Kidney epithelial cell (primary cell): ENCODE measurements at regions not wholly inside any gene's neighbourhood (a gene's known extent, or its start where the extent isn't known, plus 50 kb on each side); places are given as distances from the start of the nearest gene placed in this dataset.
"Not testable (repeated sequence)": the region's sequence is repeated elsewhere in the genome, so short reads cannot be mapped to it uniquely, and the experiment has no call there.

Source experiments
- DNase-seq: peaks from one replicate; pipeline ENCODE4 v3.0.0-alpha.2; 2010; ENCODE audit warnings: low read depth
- H3K27me3 ChIP-seq: 2 replicates; pipeline ENCODE4 v1.6.0; 2011; ENCODE audit warnings: low read length; ENCODE audit not compliant: control insufficient read depth, insufficient read depth
- H3K36me3 ChIP-seq: 2 replicates; pipeline ENCODE4 v1.5.1; 2011; ENCODE audit warnings: low read length; ENCODE audit not compliant: control insufficient read depth, insufficient read depth
- H3K4me3 ChIP-seq: 2 replicates; pipeline ENCODE4 v1.5.1; 2011; ENCODE audit warnings: low read depth, mild to moderate bottlenecking, control low read depth, low read length

DNA sequence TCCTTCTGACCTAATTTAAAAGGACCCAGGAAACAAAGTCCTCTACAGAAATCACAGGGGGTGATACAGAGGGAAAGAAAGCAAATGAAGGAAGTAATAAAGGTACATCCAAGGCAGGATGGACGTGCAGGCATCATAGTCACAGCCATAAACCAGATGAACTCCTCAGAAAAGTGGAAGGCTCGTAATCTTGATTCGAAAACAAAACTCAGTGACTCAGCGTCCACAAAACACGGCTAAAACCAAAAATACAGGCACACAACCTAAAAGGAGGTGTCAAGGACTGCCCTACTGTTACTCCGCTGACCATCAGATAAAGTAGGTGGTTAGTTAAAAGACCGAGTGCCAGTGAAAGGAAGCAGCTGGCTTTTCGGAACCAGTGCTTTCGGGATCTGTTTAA, 81.5 kb downstream of the TRIM69 start:
- H3K36me3 ChIP-seq, H3K27me3 ChIP-seq, DNase-seq, H3K4me3 ChIP-seq: not testable (repeated sequence)

DNA sequence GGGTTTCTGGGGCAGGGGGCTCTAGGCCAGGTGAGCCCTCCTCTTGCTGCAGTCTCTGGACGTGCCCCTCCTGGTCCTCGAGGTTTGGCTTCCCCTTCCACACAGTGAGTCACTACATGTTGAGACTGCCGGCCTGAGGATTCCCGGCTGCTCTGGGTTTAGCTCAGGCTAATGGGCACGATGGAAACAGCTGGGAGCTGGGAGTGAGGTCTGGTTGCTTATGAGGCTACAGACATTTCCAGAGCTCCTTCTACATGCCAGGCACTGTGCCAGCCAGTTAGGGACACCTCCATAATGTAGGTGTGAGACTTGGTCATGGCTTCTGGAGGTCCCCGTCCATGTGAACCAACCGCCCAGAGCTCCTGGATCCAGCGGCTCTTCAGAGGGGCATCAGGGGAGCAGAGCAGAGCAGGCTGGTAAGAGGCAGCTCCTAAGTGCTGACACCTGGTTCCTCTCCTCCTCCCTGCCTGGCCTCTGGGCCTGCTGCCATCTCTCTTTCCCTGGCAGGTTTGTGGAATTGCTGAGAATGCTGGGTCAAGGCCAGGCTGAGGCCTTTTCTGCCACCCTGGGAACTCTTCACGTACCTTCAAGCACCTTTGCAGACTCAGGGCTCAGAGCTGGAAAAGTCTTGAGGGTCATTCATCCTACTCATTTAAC, 83.1 kb downstream of the TRIM69 start:
- not testable (repeated sequence) for H3K27me3 ChIP-seq, DNase-seq, H3K4me3 ChIP-seq, H3K36me3 ChIP-seq

DNA sequence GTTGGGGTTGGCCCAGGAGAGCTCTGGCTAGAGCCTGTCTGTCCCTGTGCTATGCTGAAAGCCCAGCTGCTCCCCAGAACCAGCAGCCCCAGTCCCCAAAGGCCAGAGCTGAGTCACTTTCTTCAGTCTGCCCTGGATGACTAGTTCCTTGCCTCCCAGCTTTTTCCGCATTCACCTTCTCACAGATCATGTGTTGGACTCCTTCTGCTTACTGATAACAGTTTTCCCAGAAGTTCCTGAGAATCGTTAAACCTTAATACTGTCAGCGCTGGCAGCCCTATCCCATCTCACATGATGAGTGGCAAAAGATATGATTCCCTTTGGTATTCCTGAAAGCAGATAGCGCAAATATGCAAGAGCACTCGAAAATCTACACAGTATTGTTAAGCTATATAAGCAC, 84.2 kb downstream of the TRIM69 start:
- H3K36me3 ChIP-seq, H3K4me3 ChIP-seq, H3K27me3 ChIP-seq, DNase-seq: not testable (repeated sequence)

DNA sequence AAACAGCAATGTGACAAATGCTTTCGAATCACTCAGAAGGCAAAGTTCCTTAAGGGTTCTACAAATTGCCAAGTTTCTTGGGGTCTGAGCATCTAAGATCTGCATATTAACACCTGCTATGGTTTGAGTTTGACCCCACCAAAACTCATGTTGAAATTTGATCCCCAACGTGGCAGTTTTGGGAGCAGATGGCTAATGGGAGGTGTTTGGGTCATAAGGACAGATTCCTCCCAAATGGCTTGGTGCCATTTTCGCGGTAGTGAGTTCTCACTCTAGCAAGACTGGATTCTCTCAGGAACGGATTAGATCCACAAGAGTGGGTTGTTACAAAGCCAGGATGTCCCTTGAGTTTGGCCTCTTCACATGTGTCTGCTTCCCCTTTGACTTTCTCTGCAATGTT, 84.6 kb downstream of the TRIM69 start:
- DNase-seq, H3K27me3 ChIP-seq, H3K36me3 ChIP-seq, H3K4me3 ChIP-seq: not testable (repeated sequence)

DNA sequence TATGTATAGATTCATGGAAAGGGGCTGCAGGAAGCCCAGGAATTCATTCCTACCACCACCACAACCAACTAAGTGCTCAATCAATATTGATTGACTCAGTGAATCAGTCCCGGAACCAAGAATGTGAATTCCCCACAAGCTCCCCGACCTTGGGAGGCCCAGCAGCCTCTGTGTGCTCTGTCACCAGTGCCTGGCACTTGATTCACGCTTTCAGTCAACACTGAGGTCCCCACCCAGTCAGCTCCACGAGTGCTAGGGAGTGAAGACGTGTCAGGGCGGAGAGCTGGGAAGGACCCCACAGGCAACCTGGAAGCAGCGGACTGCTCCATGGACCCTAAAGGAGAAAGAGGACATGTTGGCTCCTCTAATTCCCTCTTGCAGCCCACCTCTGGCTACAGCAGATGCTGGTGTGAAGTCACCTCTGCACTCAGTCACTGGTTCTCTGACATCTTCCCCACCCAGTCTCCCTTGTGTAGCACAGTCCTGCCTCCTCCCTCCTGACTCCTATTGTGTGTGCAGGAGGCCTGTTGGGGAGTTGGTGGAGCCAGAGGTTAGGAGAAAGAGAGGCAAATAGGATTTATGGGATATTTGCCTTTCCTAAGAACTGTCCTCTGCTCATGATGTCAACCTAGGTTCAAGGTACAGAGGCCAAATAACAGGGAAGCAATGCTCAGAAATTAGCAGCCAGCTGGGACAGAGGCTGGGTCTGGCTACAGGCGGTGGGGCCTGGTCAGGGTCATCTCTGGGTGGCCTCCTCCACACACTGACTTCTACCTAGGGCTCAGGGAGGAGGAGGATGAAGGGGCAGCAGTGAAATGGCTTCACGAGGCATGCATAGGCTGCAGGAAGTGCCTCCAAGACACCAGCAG, 88.2 kb downstream of the TRIM69 start:
- not testable (repeated sequence) for H3K27me3 ChIP-seq, H3K36me3 ChIP-seq, DNase-seq, H3K4me3 ChIP-seq

DNA sequence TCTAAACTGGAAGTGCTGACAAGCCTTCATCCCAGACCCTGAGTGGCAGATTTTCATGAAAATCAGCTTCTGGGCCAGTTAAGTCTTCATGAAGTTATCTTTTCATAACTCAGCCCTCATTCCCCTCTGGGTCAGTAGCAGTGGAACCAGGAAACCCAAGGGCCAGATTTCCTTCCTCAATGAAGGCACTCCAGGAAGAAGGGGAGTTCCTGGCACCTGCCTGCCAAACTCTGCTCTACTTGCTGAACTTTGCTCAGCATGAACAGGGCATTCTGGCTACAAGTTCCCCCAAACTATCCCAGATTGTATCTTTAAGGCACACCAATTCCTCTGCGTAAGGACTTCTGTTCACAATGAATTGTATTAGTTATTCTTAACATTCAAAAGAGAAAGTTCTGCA, 90.3 kb downstream of the TRIM69 start:
- DNase-seq, H3K27me3 ChIP-seq, H3K36me3 ChIP-seq, H3K4me3 ChIP-seq: not testable (repeated sequence)

DNA sequence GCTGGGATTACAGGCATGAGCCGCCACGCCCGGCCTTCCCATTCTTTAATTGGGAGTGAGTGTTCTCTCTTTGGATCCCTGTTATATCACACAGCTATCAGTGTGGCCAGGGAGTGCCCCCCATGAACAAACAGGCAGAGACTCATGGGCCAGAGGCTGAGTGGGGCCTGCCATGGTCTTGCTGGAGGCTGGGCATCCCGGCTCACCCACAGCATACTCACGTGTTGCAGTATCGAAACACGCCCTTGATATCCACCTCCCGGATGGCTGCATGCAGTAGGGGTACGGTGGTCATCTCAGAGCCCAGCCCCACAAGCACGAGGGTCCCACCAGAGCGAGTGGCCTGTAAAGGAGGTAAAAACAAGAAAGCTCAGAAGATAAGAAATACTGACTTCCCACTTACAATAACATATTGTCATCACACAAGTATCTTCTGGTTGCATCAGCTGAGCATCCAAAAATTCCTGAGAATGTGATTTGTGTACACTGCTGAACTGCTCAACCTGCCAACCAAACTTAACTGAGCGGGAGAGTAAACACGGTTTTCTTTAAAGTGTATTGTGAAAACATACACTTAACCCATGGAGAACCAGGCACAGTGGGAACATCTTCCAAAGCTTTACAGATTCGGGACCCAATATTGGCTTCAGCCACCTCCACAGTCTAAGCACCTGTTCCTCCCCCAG, 92.0 kb downstream of the TRIM69 start:
- H3K36me3 ChIP-seq, DNase-seq, H3K4me3 ChIP-seq, H3K27me3 ChIP-seq: not testable (repeated sequence)

DNA sequence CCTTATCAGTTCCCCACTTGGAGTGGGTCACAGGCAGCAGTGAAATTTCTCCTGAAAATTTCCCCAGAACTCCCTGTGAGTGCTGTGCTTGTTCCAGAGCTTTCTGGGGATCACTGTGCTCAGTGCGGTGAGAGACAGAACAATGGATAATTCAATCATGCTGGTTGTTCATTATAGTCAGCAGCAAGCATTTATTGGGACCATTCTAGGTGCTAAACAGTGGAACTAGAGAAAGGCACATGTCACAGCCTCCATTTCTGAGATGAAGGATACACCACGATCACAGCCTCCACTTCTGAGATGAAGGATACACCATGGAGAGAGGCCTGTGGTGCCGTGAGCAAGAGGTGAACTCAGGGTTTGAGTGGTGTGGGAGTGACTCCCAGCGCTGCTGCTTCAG, 92.8 kb downstream of the TRIM69 start:
- not testable (repeated sequence) for DNase-seq

DNA sequence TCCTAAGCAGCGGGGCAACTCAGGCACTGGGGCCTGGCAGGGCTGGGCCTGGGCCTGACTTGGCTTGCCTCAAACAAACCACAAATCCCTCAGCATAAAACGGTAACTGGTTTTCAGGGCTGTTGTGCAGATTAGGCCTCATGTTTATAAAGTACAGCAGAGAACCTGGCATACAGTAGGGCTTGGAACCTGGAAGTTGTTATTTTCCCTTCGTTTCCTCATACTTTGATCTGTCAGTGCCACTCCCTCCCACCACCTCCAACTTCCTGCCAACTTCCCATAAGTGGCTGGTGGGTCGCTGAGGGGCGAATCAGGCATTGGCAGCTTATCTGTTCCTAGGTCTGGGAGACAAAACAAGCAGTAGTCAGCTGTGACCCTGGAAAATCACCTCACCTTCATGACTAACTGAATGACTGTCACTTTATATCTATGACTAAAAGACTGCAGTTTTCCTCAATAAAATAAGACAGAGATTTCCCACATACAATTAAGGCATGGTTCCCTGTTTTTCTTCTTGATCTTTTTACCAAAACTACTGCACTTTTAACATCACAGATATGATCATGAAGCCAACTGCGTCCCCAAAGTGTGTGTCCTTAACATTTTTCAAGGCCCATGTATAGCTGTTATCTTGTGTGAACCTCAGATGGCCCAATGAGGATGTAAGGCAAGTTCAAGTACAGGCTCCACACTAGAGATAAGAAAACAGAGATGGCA, 94.5 kb downstream of the TRIM69 start:
- not testable (repeated sequence) for H3K4me3 ChIP-seq, H3K27me3 ChIP-seq
- peak; percentile 21 for DNase-seq

More for the DNA sequence above, 92.8 kb downstream of the TRIM69 start:
- not testable (repeated sequence) for H3K4me3 ChIP-seq, H3K36me3 ChIP-seq, H3K27me3 ChIP-seq

DNA sequence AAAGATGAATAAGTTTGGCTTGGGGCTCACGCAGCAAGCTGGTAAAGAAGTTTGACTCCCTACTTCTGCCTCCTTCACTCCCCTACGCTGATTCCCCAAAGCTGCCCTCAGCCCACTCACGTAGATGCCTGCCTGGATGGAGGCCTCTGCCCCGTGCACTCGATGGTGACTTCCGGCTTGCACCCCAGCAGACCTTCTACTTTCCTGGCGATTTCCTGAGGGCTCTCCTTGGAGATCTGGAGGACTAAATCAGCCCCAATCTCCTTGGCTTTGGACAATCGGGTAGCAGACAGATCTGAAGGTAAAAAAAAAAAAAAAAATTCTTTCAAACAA, 95.0 kb downstream of the TRIM69 start:
- not testable (repeated sequence) for H3K36me3 ChIP-seq, DNase-seq, H3K27me3 ChIP-seq, H3K4me3 ChIP-seq

More for the DNA sequence above, 94.5 kb downstream of the TRIM69 start:
- H3K36me3 ChIP-seq: not testable (repeated sequence)

DNA sequence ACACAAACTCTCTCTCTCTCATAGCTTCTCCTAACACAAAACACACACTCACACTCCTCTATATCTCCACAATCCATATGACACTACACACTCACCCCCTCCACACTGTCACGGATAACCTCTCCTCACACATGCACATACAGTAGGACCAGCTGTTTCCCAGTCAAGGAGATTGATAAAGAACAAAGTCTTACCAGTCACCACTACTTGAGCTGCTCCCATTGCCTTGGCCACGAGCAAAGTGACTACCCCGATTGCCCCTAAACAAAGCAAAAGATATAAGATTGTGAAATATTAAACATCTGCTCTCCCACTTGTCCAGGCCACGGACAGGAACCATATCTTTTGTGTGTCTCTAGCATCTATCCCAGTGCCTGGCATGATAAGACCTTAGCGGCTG, 95.8 kb downstream of the TRIM69 start:
- not testable (repeated sequence) for H3K4me3 ChIP-seq, H3K36me3 ChIP-seq, H3K27me3 ChIP-seq, DNase-seq

DNA sequence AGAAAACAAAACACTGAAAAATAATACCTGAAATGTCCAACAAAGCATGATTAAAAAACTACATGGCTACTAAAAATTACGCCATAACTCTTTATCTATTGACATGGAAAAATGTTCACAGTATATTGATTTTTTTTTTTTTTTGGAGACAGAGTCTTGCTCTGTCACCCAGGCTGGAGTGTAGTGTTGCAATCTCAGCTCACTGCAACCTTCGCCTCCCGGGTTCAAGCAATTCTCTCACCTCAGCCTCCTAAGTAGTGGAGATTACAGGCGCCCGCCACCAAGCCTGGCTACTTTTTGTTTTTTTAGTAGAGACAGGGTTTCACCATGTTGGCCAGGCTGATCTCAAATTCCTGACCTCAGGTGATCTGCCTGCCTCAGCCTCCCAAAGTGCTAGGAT, 96.8 kb downstream of the TRIM69 start:
- H3K36me3 ChIP-seq, H3K27me3 ChIP-seq, H3K4me3 ChIP-seq, DNase-seq: not testable (repeated sequence)

DNA sequence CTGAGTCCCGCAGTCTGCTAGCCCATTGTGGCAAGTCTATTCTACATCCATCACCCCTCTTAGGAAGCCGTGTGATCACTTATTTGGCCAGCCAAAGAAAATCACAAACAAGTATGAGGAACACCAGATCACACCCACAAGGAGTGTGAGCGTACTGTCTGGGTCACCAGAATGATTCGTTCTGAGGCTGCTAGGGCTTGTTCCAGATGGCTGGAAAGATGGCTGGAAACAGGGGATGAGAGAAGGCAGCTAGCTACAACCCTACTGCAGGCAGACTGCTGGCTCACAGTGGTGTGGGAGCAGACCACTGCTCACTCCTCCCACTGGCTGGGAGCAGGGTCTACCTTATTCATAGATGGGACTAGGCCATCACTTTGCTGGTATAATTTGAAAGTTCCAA, 97.4 kb downstream of the TRIM69 start:
- H3K36me3 ChIP-seq, H3K4me3 ChIP-seq, H3K27me3 ChIP-seq: not testable (repeated sequence)
- DNase-seq: peak; percentile 21

DNA sequence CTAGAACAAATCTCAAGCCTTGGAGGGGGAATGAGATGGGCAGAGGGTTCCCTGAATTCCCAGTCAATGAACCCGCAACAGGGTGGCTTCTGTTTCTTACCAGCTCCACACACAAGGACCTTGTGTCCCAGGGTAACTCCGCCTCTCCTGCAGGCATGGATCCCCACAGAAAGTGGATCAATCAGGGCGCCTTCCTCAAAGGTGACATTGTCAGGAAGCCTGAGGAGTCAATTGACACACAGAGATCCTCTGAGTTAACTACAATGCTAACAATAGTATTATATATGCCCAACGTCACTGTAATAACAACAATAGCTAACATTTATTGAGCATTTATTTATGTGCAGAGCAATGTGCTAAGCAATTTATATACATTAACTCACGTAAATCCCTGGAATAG, 98.8 kb downstream of the TRIM69 start:
- not testable (repeated sequence) for H3K36me3 ChIP-seq, DNase-seq, H3K27me3 ChIP-seq, H3K4me3 ChIP-seq
